DOHH2 (cell line): ENCODE measurements at regions not wholly inside any gene's neighbourhood (a gene's known extent, or its start where the extent isn't known, plus 50 kb on each side); places are given as distances from the start of the nearest gene placed in this dataset.

ENCODE experiments used
- EZH2phosphoT487 ChIP-seq: fragments of 200-600 bp; sonication (generic); IDR thresholded peaks from 2 replicates; pipeline ENCODE4 v1.6.1; 2017; ENCODE audit warnings: borderline replicate concordance, mild to moderate bottlenecking, antibody characterized with exemption, low read length, moderate library complexity, mixed read lengths
- TF ChIP-seq, protein P1 (sequence below): fragments of 200-600 bp; sonication (generic); IDR thresholded peaks from one replicate; pipeline ENCODE4 v1.5.1; 2014; ENCODE audit warnings: antibody characterized with exemption, mild to moderate bottlenecking, low read depth, low read length; ENCODE audit not compliant: poor library complexity, severe bottlenecking

- TF ChIP-seq, protein P1, sequence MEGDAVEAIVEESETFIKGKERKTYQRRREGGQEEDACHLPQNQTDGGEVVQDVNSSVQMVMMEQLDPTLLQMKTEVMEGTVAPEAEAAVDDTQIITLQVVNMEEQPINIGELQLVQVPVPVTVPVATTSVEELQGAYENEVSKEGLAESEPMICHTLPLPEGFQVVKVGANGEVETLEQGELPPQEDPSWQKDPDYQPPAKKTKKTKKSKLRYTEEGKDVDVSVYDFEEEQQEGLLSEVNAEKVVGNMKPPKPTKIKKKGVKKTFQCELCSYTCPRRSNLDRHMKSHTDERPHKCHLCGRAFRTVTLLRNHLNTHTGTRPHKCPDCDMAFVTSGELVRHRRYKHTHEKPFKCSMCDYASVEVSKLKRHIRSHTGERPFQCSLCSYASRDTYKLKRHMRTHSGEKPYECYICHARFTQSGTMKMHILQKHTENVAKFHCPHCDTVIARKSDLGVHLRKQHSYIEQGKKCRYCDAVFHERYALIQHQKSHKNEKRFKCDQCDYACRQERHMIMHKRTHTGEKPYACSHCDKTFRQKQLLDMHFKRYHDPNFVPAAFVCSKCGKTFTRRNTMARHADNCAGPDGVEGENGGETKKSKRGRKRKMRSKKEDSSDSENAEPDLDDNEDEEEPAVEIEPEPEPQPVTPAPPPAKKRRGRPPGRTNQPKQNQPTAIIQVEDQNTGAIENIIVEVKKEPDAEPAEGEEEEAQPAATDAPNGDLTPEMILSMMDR: no peak
- no peak for TF ChIP-seq EZH2phosphoT487
Measured at GRCh38 chr10:7028809-7029166, 382.0 kb downstream of the SFMBT2 start.
